ENCODE measurements at regions not wholly inside any gene's neighbourhood (a gene's known extent, or its start where the extent isn't known, plus 50 kb on each side); places are given as distances from the start of the nearest gene placed in this dataset.
A peak's percentile ranks its signal among the peaks of the same experiment; 100 is the strongest.

DNA sequence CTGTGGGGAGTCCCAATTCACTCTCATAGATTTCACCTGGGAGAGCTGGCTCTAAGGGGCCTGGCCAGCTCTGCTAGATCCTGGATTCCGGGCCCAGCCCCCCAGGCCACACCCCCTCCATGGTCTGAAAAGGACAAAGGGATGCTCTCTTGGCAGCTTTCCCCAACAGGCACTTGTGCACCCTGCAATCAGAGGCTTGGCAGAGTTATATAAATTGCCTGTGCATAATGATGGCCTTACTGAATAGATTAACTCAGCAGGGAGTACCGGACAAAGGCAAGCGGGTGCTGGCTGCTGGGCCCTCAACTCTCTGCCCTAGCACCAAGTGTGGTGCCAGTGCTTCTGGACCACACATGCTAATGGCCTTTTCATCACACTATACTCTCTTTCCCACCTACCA is 461.6 kb downstream of the BUD13 start:
- DNase-seq (ENCODE audit: low spot score), result no peak

DNA sequence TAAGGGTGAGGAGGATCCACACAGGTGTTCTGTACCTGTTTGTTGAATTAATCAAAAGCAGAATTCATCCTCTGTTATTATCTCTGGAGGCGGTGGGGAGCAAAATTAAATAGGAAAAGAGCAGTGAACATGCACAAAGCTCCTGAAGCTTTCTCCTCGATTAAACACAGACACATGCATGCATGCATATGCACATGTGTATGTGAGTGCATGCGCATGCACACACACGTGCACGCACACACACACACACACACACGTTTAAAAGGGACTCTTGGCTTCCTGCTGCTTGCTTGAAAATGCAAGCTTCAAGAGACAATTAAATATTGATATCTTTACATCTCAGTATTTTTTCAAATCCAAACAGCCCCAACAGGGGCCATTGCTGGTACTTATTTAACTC is 462.1 kb downstream of the BUD13 start:
- DNase-seq (ENCODE audit: low spot score), result no peak

DNA sequence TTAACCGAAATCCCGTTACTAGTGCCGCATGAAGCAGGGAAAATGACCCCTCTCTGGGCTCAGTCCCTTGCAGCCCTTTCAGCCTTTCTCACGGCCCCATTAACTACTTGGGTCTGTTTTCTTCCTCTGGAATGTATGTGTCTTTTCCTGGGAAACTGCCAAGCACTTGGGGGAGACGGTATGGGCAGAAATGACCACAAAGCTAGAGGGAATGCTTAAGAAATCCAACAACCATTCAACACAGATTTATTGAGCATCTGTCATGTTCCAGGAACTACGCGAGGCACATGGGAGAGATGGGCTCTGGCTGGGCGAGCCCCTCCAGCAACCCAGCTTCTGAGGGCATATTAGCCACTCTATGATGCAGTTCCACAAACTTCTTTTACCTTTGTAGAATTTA is 462.6 kb downstream of the BUD13 start:
- no peak for DNase-seq (ENCODE audit: low spot score)

DNA sequence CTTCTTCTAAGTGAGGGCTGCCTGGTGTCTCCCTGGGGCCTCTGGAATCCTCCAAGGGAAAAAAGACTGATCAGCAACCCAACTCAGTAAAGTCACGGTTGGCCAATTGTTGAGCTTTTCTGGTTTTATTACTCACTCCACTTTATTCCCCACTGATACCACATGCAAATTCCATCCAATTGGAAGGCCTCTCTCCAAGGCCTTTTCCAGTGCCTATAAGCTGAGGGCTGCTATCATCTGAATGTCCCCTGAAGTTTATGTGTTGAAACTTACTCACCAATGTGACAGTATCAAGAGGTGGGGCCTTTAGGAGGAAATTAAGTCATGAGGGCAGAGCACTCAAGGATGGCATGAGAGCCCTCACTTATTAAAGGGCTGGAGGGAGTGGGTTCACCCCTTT is 463.3 kb downstream of the BUD13 start:
- no peak for DNase-seq (ENCODE audit: low spot score)

DNA sequence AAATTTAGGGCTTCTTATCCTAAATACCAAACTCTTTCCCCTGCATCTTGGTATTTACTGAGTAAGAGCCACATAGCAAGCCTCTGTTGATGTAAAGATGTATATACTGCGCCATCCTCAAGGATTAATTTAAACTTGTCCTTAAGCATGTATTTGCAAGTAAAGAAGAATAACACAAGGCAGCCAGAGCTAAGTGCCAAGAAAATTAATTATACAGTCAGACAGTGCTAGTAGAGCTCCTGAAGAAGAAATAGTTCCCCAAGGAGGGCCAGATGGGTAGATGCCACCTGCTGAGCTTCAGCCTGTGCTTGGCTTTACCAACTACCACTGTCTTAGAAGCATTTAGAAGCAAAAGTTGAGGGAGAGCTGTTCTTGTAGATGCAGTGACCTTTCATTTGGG is 470.0 kb downstream of the BUD13 start:
- no peak for DNase-seq (ENCODE audit: low spot score)

DNA sequence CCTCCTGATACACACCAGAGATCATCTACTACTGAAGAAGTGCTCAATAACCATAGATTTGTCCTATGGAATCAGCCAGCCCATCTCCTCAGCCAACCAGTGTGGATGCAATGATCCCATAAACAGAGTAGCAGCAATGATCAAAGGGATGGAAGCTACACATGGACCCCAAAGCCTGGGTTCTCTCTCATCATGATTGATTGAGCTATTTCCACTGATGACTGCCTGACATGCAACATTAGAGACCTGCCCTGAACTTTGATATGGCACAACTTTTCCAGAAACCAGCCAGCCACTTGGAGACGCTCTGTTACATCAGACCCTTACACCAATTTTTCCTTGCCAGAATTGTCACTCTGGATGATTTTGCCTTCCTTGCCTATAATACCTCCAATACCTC is 471.6 kb downstream of the BUD13 start:
- DNase-seq (ENCODE audit: low spot score), result no peak

DNA sequence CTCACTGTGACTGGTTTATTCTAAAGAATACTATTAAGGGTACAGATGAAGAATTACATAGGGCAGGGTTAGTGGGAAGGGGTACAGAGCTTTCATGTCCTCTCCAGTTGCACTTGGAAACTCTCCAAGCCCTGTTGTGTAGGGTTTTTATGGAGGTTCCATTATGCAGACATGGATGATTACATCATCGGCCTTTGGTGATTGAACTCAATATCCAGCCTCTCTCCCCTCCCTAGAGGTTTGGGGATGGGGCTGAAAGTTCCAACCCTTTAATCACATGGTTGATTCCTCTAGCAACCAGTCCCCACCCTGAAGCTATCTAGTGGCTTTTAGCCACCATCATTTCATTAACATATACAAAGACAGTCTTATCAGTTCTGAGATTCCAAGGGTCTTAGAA is 472.6 kb downstream of the BUD13 start:
- DNase-seq (ENCODE audit: low spot score), result no peak

DNA sequence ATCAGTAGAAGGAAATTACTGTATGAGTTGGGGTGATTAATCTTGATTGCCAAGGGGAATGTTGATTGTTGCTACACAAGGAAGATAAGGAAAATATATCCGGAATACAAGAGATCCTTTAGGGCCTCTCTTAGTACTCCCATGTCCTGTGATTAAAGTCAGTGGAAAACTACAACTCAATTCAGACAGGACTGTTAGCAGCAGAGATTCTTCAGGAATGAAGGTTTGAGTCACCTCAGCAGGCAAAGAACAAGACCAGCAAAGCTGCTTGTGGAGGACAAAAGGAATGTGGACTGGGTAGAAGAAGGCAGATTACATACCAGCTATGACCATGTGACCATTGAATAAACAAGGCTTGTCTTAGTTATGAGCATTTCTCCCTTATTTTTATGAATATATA is 478.2 kb downstream of the BUD13 start:
- DNase-seq (ENCODE audit: low spot score), result no peak

DNA sequence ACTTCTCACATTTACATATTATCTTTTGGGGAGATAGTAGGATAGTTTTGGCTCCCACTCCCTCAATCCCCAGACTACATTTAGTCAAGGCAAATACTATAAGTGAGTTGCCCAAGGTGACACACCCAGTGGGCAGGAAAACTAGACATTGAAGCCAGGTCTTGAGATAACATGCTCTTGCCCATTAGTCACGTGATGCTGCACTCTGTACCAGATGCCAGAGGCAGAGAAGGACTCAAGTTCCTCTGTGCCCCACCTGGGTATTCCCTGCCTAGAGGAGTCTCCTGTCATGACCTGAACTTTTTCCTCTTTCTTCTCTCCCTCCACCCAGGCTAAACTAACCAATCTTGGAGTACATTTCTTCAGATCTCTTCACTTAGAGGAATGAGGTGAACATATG is 484.9 kb downstream of the BUD13 start:
- DNase-seq (ENCODE audit: low spot score), result no peak

DNA sequence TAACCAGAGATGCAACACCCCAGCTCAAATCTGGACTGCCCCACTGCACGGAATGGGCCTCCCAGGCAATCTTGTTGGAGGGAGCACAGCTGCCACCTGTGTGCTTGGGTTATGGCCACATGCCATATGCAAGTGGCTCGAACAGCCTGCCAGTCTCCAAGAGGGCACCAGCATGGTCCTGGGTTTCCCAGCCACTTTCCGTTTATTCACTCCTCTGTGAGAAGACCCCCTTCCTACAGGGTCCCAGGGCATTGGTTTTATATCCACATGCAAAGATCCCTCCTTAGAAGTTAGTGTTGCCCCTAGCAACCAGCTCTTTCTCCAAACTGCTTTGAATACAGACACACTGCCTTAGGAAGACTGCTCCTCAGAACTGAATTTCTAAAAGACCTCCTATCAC is 487.8 kb downstream of the BUD13 start:
- DNase-seq (ENCODE audit: low spot score), result no peak

DNA sequence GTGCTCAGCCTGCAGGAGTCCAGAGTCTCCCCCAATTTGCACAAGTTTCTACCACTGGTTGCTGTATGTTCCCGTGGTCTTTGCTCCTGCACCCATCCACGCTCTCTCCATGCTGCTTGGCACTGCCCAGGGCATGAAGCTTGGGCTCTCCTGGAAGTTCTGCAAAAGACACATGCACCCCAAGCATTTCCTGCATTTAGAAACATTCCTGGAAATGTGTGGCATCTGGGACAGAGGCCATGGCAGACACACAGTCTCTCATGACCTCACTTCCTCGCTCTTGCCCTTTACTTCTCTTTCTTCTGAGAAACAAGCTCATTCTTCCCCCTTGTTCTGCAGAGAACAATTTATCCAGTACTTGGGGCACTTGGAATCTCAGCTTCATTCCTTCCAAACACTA is 489.5 kb downstream of the BUD13 start:
- no peak for DNase-seq (ENCODE audit: low spot score)

DNA sequence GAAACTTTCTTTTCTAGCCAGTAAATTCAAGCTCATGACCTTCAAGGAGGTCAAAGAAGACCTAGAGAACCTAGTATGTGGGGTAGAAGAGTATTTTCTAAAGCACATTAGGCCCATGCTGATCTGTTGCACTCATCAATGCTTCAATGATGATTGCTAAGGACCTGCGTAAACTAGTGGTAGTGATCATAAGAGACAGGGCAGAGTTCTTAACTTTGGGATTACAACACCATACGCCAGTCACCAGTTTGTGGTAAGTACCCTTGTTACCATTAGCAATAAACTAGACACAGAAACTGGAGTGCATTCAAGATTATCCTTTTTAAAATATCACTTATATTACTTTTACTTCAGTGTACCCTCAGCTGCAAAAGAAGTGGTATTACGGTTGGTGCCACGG is 490.3 kb downstream of the BUD13 start:
- no peak for DNase-seq (ENCODE audit: low spot score)

DNA sequence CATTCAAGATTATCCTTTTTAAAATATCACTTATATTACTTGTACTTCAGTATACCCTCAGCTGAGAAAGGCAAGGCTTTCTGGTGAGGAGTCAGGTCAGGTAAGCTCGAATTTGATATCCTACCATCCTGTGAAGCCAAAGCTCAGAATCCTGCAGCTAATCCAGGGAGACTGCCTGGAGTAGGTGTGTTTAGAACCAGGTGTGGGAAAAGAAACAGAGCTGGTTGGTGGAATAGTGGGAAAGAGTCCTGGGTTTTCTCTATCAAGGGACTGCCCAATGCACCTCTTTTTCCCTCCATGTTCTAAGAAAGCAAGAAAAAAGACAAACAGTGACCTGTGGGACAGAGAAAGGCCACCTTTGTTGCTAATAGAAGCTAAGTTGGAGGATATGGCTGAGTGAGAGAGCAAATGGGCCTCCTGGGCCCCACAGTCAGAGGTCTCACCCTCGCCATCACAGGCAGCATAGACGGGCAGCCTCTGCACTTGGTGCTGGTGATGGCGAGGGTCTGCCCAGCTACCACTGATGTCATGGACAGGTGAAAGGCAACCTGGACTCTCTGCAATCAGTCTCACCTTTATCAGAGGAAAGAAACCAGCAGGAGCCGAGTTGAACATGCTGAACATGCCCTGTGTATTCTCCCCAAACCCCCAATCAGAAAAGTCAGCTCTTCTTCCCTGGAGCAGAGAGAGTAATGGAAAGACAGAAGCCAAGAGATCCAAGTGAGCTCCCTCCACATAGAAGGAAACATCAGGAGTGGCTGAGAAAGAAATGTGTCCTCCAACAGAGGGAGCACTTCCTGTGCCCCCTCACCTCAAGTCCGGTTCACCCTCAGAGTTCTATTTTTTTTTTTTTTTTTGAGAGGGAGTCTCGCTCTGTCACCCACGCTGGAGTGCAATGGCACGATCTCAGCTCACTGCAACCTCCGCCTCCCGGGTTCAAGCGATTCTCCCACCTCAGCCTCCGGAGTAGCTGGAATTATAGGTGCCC is 491.3 kb downstream of the BUD13 start:
- no peak for DNase-seq (ENCODE audit: low spot score)

DNA sequence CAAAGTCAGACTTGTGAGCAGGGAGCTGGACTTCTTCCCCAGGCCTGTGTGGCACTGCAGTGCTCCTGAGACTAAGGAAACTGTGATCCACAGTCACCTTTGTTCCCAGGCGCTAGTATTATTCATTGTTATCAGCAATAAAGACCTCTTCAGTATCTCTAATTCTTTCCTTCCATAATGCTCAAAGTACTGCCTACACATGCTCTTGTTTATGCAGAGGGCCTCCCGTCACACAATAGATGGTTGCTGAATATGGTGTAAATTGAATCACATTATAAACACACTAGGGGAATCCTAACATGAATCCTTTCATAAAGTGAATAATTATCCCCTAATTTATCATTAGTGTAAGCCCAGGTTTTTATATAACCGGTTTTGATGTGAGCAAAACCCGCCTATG is 493.3 kb downstream of the BUD13 start:
- no peak for DNase-seq (ENCODE audit: low spot score)

DNA sequence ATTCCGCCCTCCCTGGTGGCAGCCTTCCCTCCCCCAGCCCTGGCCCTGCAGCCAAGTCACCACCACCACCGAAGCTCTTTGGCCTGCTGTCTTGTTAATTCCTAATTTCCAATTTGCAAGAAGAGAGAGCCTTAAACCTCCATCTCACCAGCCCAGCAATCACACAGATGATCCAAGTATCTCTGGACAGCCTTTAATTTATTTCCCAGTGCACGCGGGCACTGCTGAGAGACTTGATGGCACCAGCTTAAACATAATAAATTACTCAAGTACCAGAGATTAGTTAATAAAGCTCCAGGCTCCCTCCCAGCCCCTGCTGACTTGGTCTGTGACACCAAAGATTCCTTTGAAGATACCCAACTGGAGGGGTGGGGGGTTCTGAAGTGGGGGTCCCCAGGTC is 494.7 kb downstream of the BUD13 start:
- no peak for DNase-seq (ENCODE audit: low spot score)

DNA sequence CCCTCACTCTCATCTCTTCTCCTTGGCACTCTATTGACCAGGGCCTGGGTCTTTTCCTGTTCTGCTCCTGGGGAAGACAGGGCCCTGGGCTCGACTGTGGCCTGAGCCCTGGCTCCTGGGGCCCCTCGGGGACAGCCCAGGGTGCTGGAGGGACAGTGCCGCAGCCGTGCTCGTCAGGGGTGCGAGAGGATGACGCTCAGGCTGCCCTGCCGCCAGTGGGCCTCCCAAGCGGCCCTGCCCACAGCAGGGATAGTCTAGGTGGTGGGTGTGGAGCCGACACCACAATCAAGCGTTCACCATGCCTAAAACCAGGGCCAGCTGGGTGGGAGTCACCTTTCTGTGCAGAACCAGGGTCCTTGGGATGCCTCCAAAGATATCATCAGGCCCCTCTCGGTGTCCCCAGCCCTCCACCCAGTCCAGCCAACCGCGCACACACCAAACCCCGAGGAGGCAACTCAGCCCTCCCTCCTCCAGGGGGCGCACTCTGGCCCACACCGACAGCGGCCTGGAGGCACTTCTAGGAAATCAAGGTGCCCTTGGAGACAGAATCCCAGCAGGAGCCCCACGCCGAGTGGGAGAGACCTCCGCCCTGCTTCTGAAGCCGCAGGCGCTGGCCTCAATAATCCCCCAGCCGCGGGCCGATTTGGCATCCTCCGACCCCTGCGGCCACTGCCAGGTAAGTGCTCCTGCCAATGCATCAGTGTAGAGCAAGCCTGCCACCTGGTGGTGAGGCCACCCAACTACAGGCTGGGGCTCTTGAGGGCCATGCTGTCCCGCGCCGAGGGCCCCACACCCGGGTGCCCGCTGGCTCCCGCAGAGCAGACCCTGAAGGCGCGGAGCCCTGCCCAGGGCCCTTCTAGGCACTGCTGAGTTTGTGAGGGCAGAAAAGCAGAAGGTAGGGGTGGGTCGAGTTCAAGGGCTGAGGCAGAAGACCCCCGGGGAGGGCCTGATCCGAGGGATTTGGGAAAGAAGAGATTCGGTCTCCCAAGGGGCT is 496.4 kb downstream of the BUD13 start:
- no peak for DNase-seq (ENCODE audit: low spot score)

DNA sequence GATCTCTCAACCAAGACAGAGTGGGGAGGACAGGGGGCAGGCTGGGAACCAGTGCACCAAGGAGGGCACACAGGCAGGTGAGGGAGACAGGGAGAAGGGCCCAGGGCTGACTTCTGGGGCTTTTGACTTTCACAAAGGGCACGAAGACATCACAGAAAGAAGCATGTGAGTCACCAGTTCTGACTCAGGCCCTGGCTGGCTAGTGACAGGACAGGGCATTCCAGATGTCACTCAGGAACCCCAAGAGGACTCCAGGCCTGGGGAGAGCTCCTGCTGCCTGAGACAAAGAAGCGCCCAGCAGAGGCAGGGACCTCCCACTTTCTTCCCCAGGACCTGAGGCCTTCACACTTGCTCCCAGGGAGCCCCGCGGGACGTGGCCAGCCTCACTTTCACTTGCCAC is 497.2 kb downstream of the BUD13 start:
- DNase-seq (ENCODE audit: low spot score), result no peak

DNA sequence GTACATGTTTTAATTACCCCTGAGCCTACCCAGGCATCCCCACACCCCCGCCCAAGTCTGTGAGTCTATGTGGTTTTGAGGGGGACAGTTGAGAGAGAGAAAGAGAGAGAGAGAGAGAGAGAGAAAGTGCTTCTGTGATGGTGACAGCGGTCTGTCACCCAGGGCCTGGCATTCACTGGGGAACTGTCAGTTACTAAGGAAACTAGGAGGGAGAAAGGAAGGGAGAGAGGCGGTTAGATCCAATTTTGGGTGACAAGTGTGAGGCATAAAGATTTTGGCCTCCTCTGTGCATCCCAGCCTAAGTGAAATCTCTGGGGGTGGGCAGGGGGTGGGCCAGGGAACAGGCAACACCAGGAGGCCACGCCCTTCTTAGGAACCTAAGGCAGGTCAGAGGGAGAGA is 498.3 kb downstream of the BUD13 start:
- DNase-seq (ENCODE audit: low spot score), result no peak

DNA sequence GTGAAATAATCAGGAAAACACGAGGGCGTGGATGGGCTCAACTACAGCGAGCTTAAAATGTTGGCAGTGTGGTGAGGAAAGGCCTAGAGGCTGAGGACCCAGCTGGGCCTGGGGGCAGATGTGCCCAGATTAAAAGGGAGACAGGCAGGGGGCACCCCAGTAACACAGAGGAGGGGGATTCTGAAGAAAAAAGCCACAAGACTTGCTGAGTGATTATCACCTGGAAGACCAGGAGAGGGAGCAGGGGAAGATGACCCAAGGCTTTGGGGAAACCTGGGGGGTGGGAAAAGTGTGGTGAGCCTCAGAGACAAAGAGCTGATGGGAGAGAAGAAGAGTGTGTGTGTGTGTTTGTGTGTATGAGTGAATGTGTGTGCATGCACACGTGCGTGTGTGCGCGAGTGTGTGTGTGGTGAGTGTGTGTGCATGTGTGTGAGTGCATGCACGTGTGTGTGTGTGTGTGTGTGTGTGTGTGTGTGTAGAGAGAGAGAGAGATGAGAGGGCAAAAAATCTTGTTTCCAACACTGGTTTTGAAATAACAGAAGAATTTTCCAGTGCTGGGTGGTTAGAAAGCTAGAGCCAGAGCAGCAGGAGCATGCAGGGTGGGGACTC is 500.5 kb downstream of the BUD13 start:
- no peak for DNase-seq (ENCODE audit: low spot score)

DNA sequence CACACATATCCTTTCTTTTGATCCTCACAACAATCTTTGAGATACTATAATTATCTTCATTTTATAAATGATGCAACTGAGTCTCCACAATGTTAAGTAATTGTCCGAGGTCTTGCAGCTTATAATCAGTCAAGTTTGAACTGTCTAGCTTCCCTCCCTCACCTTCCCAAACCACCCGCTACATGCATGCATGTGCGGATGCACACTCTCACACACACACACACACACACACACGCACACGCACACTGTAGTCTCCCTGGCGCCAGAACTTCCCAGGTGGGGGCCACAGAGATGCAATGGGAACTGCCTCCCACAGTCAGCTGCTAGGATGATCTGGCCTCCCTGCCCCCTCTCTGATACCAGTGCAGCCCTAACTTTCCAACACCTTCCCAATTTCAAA is 501.3 kb downstream of the BUD13 start:
- DNase-seq (ENCODE audit: low spot score), result no peak

DNA sequence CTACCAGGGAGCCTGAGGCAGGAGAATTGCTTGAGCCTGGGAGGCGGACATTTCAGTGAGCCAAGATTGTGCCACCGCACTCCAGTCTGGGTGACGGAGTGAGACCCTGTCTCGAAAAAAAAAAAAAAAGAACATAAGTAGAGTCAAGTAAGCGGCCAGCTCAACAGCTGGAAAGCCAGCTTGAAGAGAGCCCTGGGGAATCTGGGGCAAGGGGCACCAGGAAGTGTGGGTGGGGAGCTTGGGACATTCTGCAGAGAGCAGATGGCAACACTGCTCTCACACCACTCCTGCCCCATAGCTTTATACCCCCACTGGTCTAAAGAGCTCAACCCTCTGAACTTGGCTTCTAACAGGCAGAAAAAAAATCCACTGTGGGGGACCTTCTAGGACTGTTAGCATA is 505.6 kb downstream of the BUD13 start:
- DNase-seq (ENCODE audit: low spot score), result peak; percentile 35

DNA sequence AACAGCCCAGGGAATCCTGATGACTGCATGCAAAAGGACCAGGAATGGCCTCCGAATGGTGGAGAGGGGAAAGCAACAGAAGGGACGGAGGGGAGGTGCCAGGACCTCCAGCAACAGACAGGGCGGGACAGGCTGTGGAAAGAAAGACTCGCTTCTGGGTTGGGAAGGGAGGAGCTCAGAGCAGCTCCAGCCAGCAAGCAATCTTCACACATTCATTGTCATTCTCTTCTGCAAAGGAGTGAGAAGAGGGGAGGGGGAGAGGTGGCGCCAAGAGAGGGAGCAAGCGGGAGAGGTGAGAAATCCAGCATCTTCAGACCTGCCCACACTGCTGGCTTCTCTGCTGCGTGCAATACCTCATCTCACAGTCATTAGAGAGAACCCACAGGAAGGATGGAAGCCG is 509.0 kb downstream of the BUD13 start:
- DNase-seq (ENCODE audit: low spot score), result peak; percentile 22
